Thyroid gland (tissue), 4 donors: ENCODE measurements at regions not wholly inside any gene's neighbourhood (a gene's known extent, or its start where the extent isn't known, plus 50 kb on each side); places are given as distances from the start of the nearest gene placed in this dataset.

Experiments used
- CTCF ChIP-seq, 6 experiments: fragments of 200-600 bp in 3 of 6; fragments of 450-650 bp in 3 of 6; sonication (generic) in 3 of 6; IDR thresholded peaks; one replicate each; pipeline ENCODE4 v1.5.1; 2016 to 2019; ENCODE audit warnings: antibody characterized with exemption in 6 of 6, mild to moderate bottlenecking in 2 of 6, inconsistent platforms in 1 of 6, moderate library complexity in 1 of 6
- POLR2A ChIP-seq, 2 donors: fragments of 450-650 bp; IDR thresholded peaks; one replicate each; pipeline ENCODE4 v1.6.1; 2017; ENCODE audit warnings: antibody characterized with exemption in 2 of 2, mild to moderate bottlenecking in 2 of 2, moderate library complexity in 1 of 2

- no peak for TF ChIP-seq POLR2A (IDR thresholded peaks at IDR 0.05)
- no peak for TF ChIP-seq CTCF (IDR thresholded peaks at IDR 0.05)
Measured at GRCh38 chr2:53095664-53096063, 671.9 kb upstream of the CHAC2 start.
